ENCODE measurements at regions not wholly inside any gene's neighbourhood (a gene's known extent, or its start where the extent isn't known, plus 50 kb on each side); places are given as distances from the start of the nearest gene placed in this dataset.

GRCh38 chr9:90038763-90039162 is 434.0 kb downstream of the GADD45G start:
- DNase-seq (ENCODE audit: low read depth in 1 of 2, low spot score in 1 of 2): no peak
- in situ Hi-C loops (cut with HindIII; ENCODE audit: low pct_unique_long_range_greater_than_20kb, low sequenced_read_pairs): no loop called here
- no peak for TF ChIP-seq JUND (IDR thresholded peaks at IDR 0.05; ENCODE audit: low read depth)

GRCh38 chr9:90044263-90044662 is 439.5 kb downstream of the GADD45G start:
- TF ChIP-seq JUND (IDR thresholded peaks at IDR 0.05; ENCODE audit: low read depth): no peak
- in situ Hi-C loops (cut with HindIII; ENCODE audit: low pct_unique_long_range_greater_than_20kb, low sequenced_read_pairs): no loop called here
- DNase-seq (ENCODE audit: low read depth in 1 of 2, low spot score in 1 of 2): no peak

- TF ChIP-seq JUND (IDR thresholded peaks at IDR 0.05; ENCODE audit: low read depth): no peak
- in situ Hi-C loops (cut with HindIII; ENCODE audit: low pct_unique_long_range_greater_than_20kb, low sequenced_read_pairs): no loop called here
- no peak for DNase-seq (ENCODE audit: low read depth in 1 of 2, low spot score in 1 of 2)
Measured at GRCh38 chr9:90044710-90045151, 439.9 kb downstream of the GADD45G start.

GRCh38 chr9:90046317-90046861 is 441.6 kb downstream of the GADD45G start:
- DNase-seq (ENCODE audit: low read depth in 1 of 2, low spot score in 1 of 2): no peak
- in situ Hi-C loops (cut with HindIII; ENCODE audit: low pct_unique_long_range_greater_than_20kb, low sequenced_read_pairs): no loop called here
- TF ChIP-seq JUND (IDR thresholded peaks at IDR 0.05; ENCODE audit: low read depth): no peak

GRCh38 chr9:90047828-90048227 is 443.0 kb downstream of the GADD45G start:
- no peak for DNase-seq (ENCODE audit: low read depth in 1 of 2, low spot score in 1 of 2)
- in situ Hi-C loops (cut with HindIII; ENCODE audit: low pct_unique_long_range_greater_than_20kb, low sequenced_read_pairs): no loop called here
- no peak for TF ChIP-seq JUND (IDR thresholded peaks at IDR 0.05; ENCODE audit: low read depth)

GRCh38 chr9:90052366-90052765 is 447.6 kb downstream of the GADD45G start:
- no peak for DNase-seq (ENCODE audit: low read depth in 1 of 2, low spot score in 1 of 2)
- no peak for TF ChIP-seq JUND (IDR thresholded peaks at IDR 0.05; ENCODE audit: low read depth)
- in situ Hi-C loops (cut with HindIII; ENCODE audit: low pct_unique_long_range_greater_than_20kb, low sequenced_read_pairs): no loop called here

- DNase-seq (ENCODE audit: low read depth in 1 of 2, low spot score in 1 of 2): no peak
- in situ Hi-C loops (cut with HindIII; ENCODE audit: low pct_unique_long_range_greater_than_20kb, low sequenced_read_pairs): no loop called here
- TF ChIP-seq JUND (IDR thresholded peaks at IDR 0.05; ENCODE audit: low read depth): no peak
Measured at GRCh38 chr9:90053027-90053426, 448.2 kb downstream of the GADD45G start.

GRCh38 chr9:90054810-90055209 is 450.0 kb downstream of the GADD45G start:
- TF ChIP-seq JUND (IDR thresholded peaks at IDR 0.05; ENCODE audit: low read depth): no peak
- peak in 1 of 2 experiments; percentile 33 for DNase-seq (ENCODE audit: low read depth in 1 of 2, low spot score in 1 of 2)
- in situ Hi-C loops (cut with HindIII; ENCODE audit: low pct_unique_long_range_greater_than_20kb, low sequenced_read_pairs): no loop called here

GRCh38 chr9:90055226-90055625 is 450.4 kb downstream of the GADD45G start:
- TF ChIP-seq JUND (IDR thresholded peaks at IDR 0.05; ENCODE audit: low read depth): no peak
- DNase-seq (ENCODE audit: low read depth in 1 of 2, low spot score in 1 of 2): no peak
- in situ Hi-C loops (cut with HindIII; ENCODE audit: low pct_unique_long_range_greater_than_20kb, low sequenced_read_pairs): no loop called here

GRCh38 chr9:90057361-90057760 is 452.5 kb downstream of the GADD45G start:
- no peak for TF ChIP-seq JUND (IDR thresholded peaks at IDR 0.05; ENCODE audit: low read depth)
- DNase-seq (ENCODE audit: low read depth in 1 of 2, low spot score in 1 of 2): no peak
- in situ Hi-C loops (cut with HindIII; ENCODE audit: low pct_unique_long_range_greater_than_20kb, low sequenced_read_pairs): no loop called here

GRCh38 chr9:90058182-90058763 is 453.5 kb downstream of the GADD45G start:
- TF ChIP-seq JUND (IDR thresholded peaks at IDR 0.05; ENCODE audit: low read depth): no peak
- in situ Hi-C loops (cut with HindIII; ENCODE audit: low pct_unique_long_range_greater_than_20kb, low sequenced_read_pairs): no loop called here
- no peak for DNase-seq (ENCODE audit: low read depth in 1 of 2, low spot score in 1 of 2)

- in situ Hi-C loops (cut with HindIII; ENCODE audit: low pct_unique_long_range_greater_than_20kb, low sequenced_read_pairs): no loop called here
- TF ChIP-seq JUND (IDR thresholded peaks at IDR 0.05; ENCODE audit: low read depth): no peak
- DNase-seq (ENCODE audit: low read depth in 1 of 2, low spot score in 1 of 2): no peak
Measured at GRCh38 chr9:90059436-90059835, 454.6 kb downstream of the GADD45G start.

- in situ Hi-C loops (cut with HindIII; ENCODE audit: low pct_unique_long_range_greater_than_20kb, low sequenced_read_pairs): no loop called here
- peak in 1 of 2 experiments; percentile 23 for DNase-seq (ENCODE audit: low read depth in 1 of 2, low spot score in 1 of 2)
- TF ChIP-seq JUND (IDR thresholded peaks at IDR 0.05; ENCODE audit: low read depth): no peak
Measured at GRCh38 chr9:90060256-90060655, 455.4 kb downstream of the GADD45G start.

- no peak for TF ChIP-seq JUND (IDR thresholded peaks at IDR 0.05; ENCODE audit: low read depth)
- in situ Hi-C loops (cut with HindIII; ENCODE audit: low pct_unique_long_range_greater_than_20kb, low sequenced_read_pairs): no loop called here
- DNase-seq (ENCODE audit: low read depth in 1 of 2, low spot score in 1 of 2): no peak
Measured at GRCh38 chr9:90061187-90061586, 456.4 kb downstream of the GADD45G start.
